ENCODE measurements at regions not wholly inside any gene's neighbourhood (a gene's known extent, or its start where the extent isn't known, plus 50 kb on each side); places are given as distances from the start of the nearest gene placed in this dataset.

- no peaks in the 10 kb centered on the region for H3K9me2 ChIP-seq (ENCODE audit: insufficient read depth)
- H3K9me3 ChIP-seq (ENCODE audit: control insufficient read depth in 1 of 2, insufficient read depth in 1 of 2, low read depth in 1 of 2, low read length in 2 of 2): peaks cover 0 to 6% of the 10 kb centered on the region in 2 experiments; a peak in 1 of 4 replicates
- no peaks in the 10 kb centered on the region for H3K36me3 ChIP-seq (ENCODE audit: control insufficient read depth in 1 of 2, insufficient read depth in 2 of 2, low read length in 2 of 2)
- no peak overlapping the region for H3K4me3 ChIP-seq (replicated peaks in 1 of 2; ENCODE audit: low read depth in 1 of 2, low read length in 2 of 2)
- H3K27ac ChIP-seq (ENCODE audit: low read depth, low read length): no peak overlapping the region
- BruUV-seq (replicated peaks): no TSS peak
- ATAC-seq (no peak), DNase-seq (ENCODE audit: low read depth, low spot score) (no peak)
- H3K79me2 ChIP-seq (ENCODE audit: insufficient read depth, low read length): no peaks in the 10 kb centered on the region
- ChIA-PET CTCF (no interaction called here), RAD21 (ENCODE audit: low non-redundant PET in 1 of 2, low total read pairs in 2 of 2, uncharacterized antibody in 2 of 2, unreplicated experiment in 2 of 2) (no interaction called here), POLR2A (no interaction called here)
- no peak overlapping the region for H2AFZ ChIP-seq (ENCODE audit: low read depth, low read length, poor library complexity, severe bottlenecking)
- no peak for TF ChIP-seq EZH2 (IDR thresholded peaks at IDR 0.05)
- TF ChIP-seq POLR2A (IDR thresholded peaks at IDR 0.05; ENCODE audit: borderline replicate concordance, extremely low read depth, insufficient read depth, insufficient read length): no peak
- no peak for TF ChIP-seq YY1 (IDR thresholded peaks at IDR 0.05; ENCODE audit: extremely low read depth, insufficient replicate concordance, low read depth, low read length)
- TF ChIP-seq FOSL1 (IDR thresholded peaks at IDR 0.05; ENCODE audit: low read depth): no peak
- TF ChIP-seq, protein P1, sequence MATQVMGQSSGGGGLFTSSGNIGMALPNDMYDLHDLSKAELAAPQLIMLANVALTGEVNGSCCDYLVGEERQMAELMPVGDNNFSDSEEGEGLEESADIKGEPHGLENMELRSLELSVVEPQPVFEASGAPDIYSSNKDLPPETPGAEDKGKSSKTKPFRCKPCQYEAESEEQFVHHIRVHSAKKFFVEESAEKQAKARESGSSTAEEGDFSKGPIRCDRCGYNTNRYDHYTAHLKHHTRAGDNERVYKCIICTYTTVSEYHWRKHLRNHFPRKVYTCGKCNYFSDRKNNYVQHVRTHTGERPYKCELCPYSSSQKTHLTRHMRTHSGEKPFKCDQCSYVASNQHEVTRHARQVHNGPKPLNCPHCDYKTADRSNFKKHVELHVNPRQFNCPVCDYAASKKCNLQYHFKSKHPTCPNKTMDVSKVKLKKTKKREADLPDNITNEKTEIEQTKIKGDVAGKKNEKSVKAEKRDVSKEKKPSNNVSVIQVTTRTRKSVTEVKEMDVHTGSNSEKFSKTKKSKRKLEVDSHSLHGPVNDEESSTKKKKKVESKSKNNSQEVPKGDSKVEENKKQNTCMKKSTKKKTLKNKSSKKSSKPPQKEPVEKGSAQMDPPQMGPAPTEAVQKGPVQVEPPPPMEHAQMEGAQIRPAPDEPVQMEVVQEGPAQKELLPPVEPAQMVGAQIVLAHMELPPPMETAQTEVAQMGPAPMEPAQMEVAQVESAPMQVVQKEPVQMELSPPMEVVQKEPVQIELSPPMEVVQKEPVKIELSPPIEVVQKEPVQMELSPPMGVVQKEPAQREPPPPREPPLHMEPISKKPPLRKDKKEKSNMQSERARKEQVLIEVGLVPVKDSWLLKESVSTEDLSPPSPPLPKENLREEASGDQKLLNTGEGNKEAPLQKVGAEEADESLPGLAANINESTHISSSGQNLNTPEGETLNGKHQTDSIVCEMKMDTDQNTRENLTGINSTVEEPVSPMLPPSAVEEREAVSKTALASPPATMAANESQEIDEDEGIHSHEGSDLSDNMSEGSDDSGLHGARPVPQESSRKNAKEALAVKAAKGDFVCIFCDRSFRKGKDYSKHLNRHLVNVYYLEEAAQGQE (IDR thresholded peaks at IDR 0.05; ENCODE audit: low read depth): no peak
- TF ChIP-seq POLR2AphosphoS5 (IDR thresholded peaks at IDR 0.05; ENCODE audit: low read depth, low read length): no peak
- no peak for TF ChIP-seq ATF3 (IDR thresholded peaks at IDR 0.05)
- TF ChIP-seq ZFX (IDR thresholded peaks at IDR 0.05): no peak
- TF ChIP-seq, protein P2, sequence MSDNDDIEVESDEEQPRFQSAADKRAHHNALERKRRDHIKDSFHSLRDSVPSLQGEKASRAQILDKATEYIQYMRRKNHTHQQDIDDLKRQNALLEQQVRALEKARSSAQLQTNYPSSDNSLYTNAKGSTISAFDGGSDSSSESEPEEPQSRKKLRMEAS (IDR thresholded peaks at IDR 0.05): no peak
- TF ChIP-seq JUND (IDR thresholded peaks at IDR 0.05): no peak
- no peak for TF ChIP-seq SRF (IDR thresholded peaks at IDR 0.05; ENCODE audit: low read depth)
- TF ChIP-seq CEBPB (IDR thresholded peaks at IDR 0.05; ENCODE audit: low read depth): no peak
- no peak for TF ChIP-seq TCF7L2 (IDR thresholded peaks at IDR 0.05; ENCODE audit: borderline replicate concordance, extremely low read depth, insufficient read depth, insufficient read length)
- no peak for TF ChIP-seq EGR1 (IDR thresholded peaks at IDR 0.05; ENCODE audit: low read depth)
- no peak for TF ChIP-seq ELF1 (IDR thresholded peaks at IDR 0.05; ENCODE audit: borderline replicate concordance, low read depth)
- H3K9ac ChIP-seq (ENCODE audit: low read length): no peak overlapping the region
- no peak overlapping the region for H3K4me2 ChIP-seq (ENCODE audit: low read length)
- intact Hi-C loops (cut with micrococcal nuclease): no loop called here
- no peaks in the 10 kb centered on the region for H4K20me1 ChIP-seq (ENCODE audit: insufficient read depth)
- no peaks in the 10 kb centered on the region for H3K27me3 ChIP-seq (ENCODE audit: insufficient read depth, low read length)
- no peaks in the 10 kb centered on the region for H3K4me1 ChIP-seq (ENCODE audit: control insufficient read depth in 1 of 2, insufficient read depth in 2 of 2, low read length in 2 of 2)
Observed at GRCh38 chr6:94468830-94469229, 1049.5 kb upstream of the EPHA7 start.

Data from HCT116 (cell line).